ENCODE measurements at regions not wholly inside any gene's neighbourhood (a gene's known extent, or its start where the extent isn't known, plus 50 kb on each side); places are given as distances from the start of the nearest gene placed in this dataset.
"Not testable (repeated sequence)": the region's sequence is repeated elsewhere in the genome, so short reads cannot be mapped to it uniquely, and the experiment has no call there.

DNA sequence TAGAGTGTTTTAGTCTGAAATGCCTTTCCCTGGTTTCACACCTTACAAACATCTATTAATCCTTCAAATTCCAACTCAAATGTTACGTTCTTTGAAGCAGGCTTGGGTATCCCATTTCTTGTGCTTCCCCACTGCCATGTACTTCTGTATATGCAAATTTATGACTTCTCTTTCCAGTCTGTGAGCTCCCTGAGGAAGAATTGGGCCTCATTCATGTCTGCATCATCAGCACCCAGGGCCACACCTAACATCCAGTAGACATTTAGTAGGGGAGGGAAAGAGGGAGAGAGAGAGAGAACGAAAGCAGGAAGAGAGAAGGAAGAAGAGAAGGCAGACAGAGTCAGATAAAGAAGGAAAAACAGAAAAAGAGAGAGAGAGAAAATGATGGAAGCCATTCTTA is 53.3 kb upstream of the KY start:
- DNase-seq = no peak

DNA sequence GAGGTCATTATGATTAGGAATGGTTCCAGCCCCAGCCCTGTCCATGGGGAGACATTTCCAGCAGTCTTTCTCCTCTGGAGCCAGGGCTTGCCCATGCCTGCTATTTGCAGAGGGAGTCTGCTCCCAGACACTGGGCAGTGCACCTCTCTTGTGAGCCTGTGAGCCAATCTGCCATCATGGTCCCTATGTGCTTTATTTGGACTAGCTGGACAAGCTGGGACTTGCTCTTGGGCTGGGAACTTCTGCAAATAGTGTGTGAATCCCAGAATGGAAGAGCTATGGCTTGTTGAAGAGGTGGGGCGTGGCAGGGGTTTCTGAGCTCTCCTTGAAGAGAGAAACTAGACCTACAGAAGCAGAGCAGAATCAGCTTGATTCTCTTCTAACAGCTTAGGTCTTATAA is 53.7 kb upstream of the KY start:
- no peak for DNase-seq

DNA sequence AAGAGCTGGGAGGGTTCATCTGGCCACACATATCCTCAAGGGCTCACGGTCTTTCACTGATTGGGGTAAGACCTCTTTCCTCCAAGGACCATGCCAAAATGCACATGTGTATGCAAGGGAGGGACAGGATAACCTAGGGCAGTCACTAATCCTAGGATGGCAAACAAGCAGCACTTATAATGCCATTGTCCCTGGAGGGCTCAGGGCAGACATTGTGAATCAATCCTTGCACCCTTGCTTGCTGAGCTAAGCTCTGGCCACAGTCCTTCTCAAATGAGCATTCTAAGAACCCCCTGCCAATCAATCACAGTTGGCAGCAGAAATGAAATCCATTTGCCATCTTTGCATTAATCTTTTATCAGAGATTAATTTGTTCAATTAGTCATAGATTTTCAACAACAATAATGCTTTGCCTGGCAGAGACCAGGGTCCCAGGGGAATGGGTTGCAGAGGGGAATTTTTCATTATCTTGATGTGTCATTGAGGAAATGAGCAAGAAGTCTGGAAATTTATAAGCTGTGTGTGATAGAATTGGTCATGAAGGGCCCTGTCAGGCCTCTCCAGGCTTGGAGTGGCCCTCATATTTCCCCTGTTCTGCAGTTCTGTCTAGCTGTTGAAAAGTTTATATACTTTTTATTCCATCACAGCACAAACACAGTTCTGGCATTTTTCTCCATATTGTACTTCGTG is 57.2 kb upstream of the KY start:
- no peak for DNase-seq

DNA sequence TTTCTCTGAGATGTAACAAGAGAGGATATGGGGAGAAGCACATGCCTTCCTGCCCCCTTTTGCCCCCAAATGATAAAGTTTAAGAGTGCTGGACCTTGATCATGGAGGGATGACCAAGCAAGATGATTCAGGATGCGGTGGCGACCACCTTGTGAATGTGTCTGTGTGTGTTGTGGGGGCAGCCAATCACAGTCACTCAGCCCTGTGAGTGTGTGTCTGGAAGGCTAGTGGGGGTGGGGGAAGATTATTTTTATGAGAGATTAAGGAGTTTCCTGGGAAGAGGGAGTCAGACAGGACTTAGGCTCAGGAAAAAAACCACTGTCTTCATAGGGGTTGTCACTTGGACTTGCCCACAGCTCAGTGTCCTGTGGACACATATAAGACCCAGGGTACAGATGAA is 57.8 kb upstream of the KY start:
- no peak for DNase-seq

DNA sequence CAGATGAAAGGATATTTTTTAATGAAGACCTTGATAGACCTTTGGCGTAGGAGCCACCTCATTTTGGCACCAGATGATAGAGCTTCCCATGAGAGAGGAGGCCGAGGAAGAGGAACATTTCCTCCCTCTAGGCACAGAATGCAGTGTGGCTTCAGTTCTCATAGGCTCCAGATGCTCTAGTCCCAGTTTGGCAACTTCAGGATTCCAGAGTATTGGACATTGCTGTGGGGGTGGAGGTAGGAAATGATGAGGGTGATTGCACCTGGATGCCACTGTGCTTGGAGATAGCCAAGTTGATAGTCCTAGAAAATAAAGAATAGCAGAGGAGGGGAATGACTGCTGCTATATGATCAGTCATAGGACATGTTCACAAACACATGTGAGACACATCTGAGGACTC is 58.3 kb upstream of the KY start:
- no peak for DNase-seq

DNA sequence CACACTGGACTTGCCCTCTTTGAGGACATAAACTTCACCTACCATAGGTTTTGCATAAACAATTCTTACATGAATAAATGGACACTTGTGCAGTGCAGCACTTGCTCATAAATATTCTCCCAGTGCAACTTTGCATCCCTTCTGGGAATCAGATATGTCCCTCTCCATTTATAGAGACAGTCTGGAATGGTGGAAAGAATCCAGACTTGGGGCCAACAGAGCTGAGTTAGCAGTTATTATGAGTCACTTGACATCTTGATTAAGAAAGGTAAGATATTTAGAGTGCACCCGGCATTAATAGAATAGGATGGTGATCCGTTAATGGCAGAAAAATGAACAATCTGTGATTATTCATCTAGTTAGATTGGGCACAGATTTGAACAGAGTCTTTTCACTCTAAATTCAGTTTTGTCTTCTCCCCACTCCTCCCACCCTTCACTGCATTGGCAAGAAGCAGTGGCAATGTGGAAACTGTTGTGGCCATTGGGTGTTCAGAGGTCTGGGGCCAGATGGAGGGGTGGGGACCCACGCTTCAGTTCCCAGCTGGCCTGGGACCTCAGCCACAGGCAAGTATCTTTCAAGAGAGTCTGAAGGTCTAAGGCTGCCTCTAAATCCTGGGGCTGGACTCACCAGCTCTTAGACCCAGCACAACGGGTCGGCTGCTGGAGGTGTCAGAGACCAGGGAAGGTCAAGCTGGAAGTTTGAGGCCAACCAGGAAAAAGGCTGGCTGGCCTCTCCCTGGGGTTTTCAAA is 58.9 kb upstream of the KY start:
- peak in 2 of 56 donors; percentile 4 to 11 for DNase-seq

DNA sequence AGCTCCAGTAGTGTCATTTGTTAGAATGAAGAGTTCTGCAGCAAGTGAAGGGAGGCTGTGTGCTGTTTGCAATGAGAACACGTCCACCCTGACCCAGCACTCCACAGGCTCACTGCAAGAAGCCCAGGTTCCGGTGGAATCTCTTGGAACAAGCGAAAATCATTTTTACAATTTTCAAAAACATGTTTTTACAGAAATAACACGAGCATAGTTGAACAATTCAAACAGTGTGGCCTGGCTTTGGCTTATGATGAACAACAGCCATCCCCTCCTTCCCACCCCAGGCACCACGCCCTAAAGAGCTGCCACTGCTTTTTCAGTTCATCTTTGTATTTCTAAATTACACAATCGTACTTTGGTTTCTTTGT is 59.5 kb upstream of the KY start:
- no peak for DNase-seq

DNA sequence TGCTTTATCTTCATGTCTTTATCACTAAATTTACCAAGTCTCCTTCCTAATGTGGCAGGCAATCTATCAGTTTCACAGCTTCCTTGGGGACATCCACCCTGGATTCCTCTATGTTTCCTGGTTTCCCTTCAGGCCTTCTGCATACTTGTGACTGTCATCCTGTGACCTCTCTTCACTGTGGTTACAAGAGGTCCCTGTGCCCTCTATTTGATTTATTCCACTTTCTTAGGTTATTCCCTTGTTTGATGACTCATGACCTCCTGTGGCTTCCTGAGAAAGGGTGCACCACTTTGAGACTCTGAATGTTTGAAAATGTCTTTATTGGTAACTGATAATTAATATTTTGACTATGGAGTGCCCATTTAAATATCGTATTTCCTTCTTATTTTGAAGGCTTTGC is 60.5 kb upstream of the KY start:
- DNase-seq = no peak

DNA sequence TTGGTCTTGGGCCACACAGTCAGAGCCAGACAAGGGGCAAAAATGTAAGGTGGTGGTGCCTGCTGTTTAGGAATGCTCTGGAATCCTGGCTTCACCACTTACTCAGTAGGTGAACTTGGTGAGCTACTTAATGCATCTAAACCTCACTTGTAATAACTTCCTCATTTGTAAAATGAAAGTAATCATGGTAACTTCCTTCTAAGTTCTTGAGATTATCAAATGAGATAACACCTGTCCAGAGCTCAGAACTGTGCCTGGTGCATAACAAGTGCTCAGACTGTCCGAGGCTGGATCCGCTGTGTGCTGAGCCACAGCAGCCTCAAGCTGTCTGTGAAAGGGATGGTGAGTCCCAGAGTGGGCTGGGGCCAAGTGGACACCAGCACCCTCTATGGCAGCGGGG is 62.8 kb upstream of the KY start:
- DNase-seq = no peak

DNA sequence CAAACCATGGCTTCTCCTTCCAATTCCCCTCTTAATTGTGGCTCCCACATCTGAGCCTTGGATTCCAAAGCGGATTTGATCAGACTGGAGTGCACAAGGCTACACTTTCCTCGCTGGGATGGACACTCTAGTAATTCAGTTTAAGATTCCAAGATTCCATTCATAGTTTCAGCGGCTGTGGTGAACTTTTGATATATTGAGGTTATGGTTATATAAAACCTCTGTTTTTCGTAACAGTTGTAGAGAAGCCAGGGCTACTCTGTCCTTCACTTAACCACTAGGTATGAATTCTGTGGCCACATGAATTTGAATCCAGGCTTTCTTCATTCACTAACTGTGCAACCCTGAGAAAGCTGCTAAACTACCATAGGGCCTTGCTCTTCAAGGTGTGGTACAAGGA is 67.9 kb upstream of the KY start:
- DNase-seq = no peak

DNA sequence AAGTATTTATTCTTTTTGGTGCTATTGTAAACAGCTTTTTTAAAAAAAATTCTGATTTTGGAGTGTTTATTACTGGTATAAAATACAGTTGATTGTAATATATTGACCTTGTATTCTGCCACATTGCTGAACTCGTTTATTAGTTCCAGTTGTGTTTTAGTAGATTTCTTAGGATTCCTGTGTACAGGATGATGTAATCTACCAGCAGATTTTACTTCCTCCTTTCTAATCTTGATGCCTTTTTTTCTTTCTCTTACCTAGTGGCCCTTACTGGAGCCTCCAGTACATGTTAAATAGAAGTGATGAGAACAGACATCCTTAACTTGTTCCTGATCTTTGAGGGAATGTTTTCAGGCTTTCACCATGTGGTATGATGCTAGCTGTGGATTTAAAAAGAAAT is 70.4 kb upstream of the KY start:
- DNase-seq = no peak

DNA sequence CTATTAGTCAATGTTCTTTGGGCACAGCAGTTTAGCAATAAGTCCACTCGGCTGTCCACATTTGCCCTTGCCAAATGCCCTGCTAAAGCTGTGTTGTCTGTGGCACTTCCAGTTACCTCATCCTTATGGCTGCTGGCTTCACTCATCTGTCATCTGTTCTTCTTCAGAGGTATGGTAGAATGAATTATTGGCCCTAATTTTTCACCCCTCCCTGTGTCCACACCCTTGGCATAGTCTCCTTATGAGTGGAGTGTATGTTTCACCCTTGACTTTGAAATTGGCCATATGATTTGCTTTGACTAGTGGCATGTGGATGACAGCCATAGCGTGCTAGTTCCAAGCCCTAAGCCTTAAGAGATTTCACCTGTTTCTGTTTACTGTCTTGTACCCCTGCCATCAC is 72.1 kb upstream of the EPHB1 start:
- DNase-seq = no peak

DNA sequence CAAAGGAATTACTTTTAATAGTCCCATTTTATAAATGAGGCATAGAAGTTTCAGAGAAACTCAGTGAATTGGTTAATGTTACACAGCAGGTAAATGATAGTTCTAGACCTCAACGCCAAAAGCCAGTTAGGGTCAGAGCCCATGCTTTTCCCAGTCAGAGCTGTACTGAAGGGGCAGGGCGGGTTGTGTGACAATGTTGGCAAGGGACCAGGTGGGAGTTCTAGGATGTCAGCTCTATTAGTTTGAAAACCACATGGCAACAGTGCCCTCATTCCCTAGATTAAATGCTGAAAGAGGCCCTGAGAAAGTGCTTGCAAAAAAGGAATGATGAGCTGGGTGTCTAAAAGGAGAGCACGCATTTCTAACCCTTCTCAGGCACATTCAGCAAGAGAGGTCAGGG is 65.4 kb upstream of the EPHB1 start:
- no peak for DNase-seq

DNA sequence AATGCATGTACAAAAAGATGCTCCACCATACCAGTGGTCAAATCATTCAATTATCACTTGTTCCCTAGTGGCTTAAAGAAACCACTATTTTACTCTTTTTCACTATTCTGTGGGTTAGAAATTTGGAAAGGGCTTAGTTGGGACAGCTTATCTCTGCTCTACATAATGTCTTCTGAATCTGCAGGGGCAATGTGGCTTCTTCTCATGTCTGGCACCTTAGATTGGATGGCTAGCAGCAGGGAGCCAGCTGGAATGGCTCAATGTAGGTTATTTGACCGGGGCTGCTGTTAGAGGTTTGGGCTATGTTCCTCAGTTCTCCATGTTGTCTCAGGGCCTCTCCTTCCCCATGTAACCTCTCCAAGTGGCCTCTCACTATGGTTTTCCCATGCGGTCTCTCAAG is 57.5 kb upstream of the EPHB1 start:
- DNase-seq = no peak

DNA sequence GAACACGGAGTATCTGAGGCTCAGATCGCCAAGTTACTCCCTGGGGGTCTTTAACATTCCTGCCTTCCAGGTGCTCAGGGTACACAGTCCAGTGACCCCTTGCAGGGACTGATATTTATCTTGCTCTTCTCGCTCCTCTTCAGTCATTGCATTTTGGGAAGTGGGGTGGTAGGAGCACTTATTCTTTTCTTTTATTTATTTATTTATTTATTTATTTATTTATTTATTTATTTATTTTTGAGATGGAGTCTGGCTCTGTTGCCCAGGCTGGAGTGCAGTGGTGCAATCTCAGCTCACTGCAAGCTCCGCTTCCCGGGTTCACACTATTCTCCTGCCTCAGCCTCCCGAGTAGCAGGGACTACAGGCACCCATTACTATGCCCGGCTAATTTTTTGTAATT is 55.0 kb upstream of the EPHB1 start:
- DNase-seq = not testable (repeated sequence)

DNA sequence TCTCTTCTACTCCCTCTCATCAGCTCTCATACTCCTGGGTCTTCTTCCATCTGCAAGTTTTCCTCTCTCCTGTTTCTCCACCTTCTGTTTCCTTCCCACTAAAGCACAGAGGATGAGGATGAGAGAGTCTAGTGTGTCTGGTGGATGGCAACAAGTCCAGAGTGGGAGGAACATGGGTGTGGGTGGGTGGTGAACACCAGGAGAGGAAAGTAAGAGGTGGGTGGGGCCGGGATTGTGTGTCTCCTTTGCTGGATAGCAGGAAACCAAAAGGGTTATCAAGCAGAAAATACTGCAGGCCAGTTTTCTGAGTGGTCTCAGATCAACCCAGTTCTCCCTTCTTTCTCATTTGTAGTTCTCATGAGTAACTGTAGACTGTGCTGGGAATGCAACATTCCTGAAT is 52.9 kb upstream of the EPHB1 start:
- DNase-seq = no peak

DNA sequence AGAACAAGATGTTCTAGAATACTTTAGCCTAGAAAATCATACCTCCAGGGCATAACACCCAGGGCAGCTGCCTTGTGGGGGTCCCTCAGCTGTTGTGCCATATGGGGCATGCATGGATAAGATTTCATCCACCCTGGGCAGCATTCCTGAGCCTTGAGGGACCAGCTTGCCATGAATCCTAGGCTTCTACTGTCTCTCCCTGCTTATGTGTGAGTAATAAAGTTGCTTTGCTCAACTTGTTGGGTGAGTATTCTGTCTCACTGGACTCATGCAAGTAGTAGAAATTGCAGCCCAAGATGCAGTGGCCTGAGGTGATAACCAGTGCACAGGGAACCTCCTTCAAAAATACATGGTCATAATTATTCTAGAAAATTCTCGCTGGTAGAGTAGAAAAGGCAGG is 52.1 kb upstream of the EPHB1 start:
- DNase-seq = no peak

Data from nucleus accumbens (tissue), 56 donors.